Keratinocyte (primary cell): ENCODE measurements at regions not wholly inside any gene's neighbourhood (a gene's known extent, or its start where the extent isn't known, plus 50 kb on each side); places are given as distances from the start of the nearest gene placed in this dataset.

Experiments used
- CTCF ChIP-seq, 3 experiments: IDR thresholded peaks in 1 of 3; conservative IDR thresholded peaks in 1 of 3; optimal IDR thresholded peaks in 1 of 3; 2 replicates in 2 of 3; 3 replicates in 1 of 3; pipeline versions ENCODE3 to v1.5.1; 2011; ENCODE audit warnings: low read length in 3 of 3, mild to moderate bottlenecking in 3 of 3, moderate library complexity in 2 of 3, control low read depth in 1 of 3, inconsistent platforms in 1 of 3; ENCODE audit not compliant: insufficient read depth in 2 of 3; ENCODE audit errors: extremely low read depth in 1 of 3
- EZH2 ChIP-seq: IDR thresholded peaks from one replicate; pipeline ENCODE4 v1.6.1; 2012; ENCODE audit warnings: inconsistent platforms, mild to moderate bottlenecking, low read length, moderate library complexity

GRCh38 chr11:116187026-116187425 lies 585.8 kb downstream of the BUD13 start:
- TF ChIP-seq CTCF (optimal IDR thresholded peaks at IDR 0.05 in 1 of 3, IDR thresholded peaks at IDR 0.05 in 1 of 3, conservative IDR thresholded peaks at IDR 0.05 in 1 of 3; ENCODE audit: extremely low read depth in 1 of 3, insufficient read depth in 2 of 3, low read length in 3 of 3) (no peak), EZH2 (no peak)
